CD4-positive, alpha-beta T cell (primary cell): ENCODE measurements at regions not wholly inside any gene's neighbourhood (a gene's known extent, or its start where the extent isn't known, plus 50 kb on each side); places are given as distances from the start of the nearest gene placed in this dataset.

Experiments
- ATAC-seq: fragments of 200-7000 bp; cut with Tn5 transposase; one replicate; pipeline ENCODE4 v1.10.0; 2022; ENCODE audit warnings: mild to moderate bottlenecking; ENCODE audit not compliant: poor library complexity
- CTCF ChIA-PET: fragments of 350-600 bp; sonication (Branson Sonifier 250); formaldehyde crosslinking; loops from one replicate; lab custom pipeline; 2021; ENCODE audit warnings: antibody characterized with exemption, inconsistent platforms; lab: Charles Lee
- POLR2A ChIA-PET: fragments of 350-600 bp; sonication (Branson Sonifier 250); formaldehyde crosslinking; loops from one replicate; lab custom pipeline; 2021; ENCODE audit warnings: antibody characterized with exemption, inconsistent platforms; lab: Charles Lee
- DNase-seq, 14 experiments: peaks; one replicate each; pipeline ENCODE4 v3.0.0-alpha.2; 2013 to 2020; ENCODE audit warnings: mixed read lengths in 2 of 14
- H3K27ac ChIP-seq, 2 donors: one replicate each; pipeline versions ENCODE4 v1.5.1 to v1.7.0; 2013; ENCODE audit warnings: low read length in 2 of 2, low read depth in 1 of 2, mild to moderate bottlenecking in 1 of 2
- H3K27me3 ChIP-seq, 2 experiments: 1 replicate in 1 of 2; 2 replicates in 1 of 2; pipeline versions ENCODE4 v1.6.1 to v1.7.0; 2013; ENCODE audit warnings: low read length in 2 of 2, control low read depth in 1 of 2, mild to moderate bottlenecking in 1 of 2, moderate library complexity in 1 of 2; ENCODE audit not compliant: insufficient read depth in 2 of 2, control insufficient read depth in 1 of 2
- H3K36me3 ChIP-seq: one replicate; pipeline ENCODE4 v1.6.1; 2013; ENCODE audit warnings: low read length, control low read depth; ENCODE audit not compliant: insufficient read depth
- H3K4me1 ChIP-seq: one replicate; pipeline ENCODE4 v1.6.1; 2013; ENCODE audit warnings: low read length, control low read depth; ENCODE audit not compliant: insufficient read depth
- H3K4me3 ChIP-seq: one replicate; pipeline ENCODE4 v1.5.1; 2013; ENCODE audit warnings: mild to moderate bottlenecking, low read length, moderate library complexity
- H3K9me3 ChIP-seq, 2 experiments: 1 replicate in 1 of 2; 2 replicates in 1 of 2; pipeline versions ENCODE4 v1.6.1 to v1.7.0; 2013; ENCODE audit warnings: low read length in 2 of 2, mild to moderate bottlenecking in 2 of 2, control low read depth in 1 of 2, moderate library complexity in 1 of 2; ENCODE audit not compliant: control insufficient read depth in 1 of 2, insufficient read depth in 1 of 2
- H3K27ac Mint-ChIP-seq: one replicate; pipeline ENCODE4 v1.8.0; 2020; ENCODE audit warnings: mixed read lengths
- H3K27me3 Mint-ChIP-seq: one replicate; pipeline ENCODE4 v1.8.0; 2021; ENCODE audit warnings: mixed read lengths
- H3K36me3 Mint-ChIP-seq: one replicate; pipeline ENCODE4 v1.8.0; 2021; ENCODE audit warnings: low read depth, mixed read lengths
- H3K4me1 Mint-ChIP-seq: one replicate; pipeline ENCODE4 v1.8.0; 2021; ENCODE audit warnings: low read depth, mixed read lengths
- H3K4me3 Mint-ChIP-seq: one replicate; pipeline ENCODE4 v1.8.0; 2020; ENCODE audit warnings: mild to moderate bottlenecking, mixed read lengths
- H3K9me3 Mint-ChIP-seq: one replicate; pipeline ENCODE4 v1.8.0; 2020; ENCODE audit warnings: mixed read lengths
- CTCF ChIP-seq: fragments of 200-600 bp; IDR thresholded peaks from one replicate; pipeline ENCODE4 v1.8.0; 2022; ENCODE audit warnings: antibody characterized with exemption, mild to moderate bottlenecking
- intact Hi-C, 2 experiments: fragments of 100-400 bp; cut with DNase I in 1 of 2; cut with micrococcal nuclease in 1 of 2; formaldehyde crosslinking; loops; one replicate each; pipeline versions ENCODE4 v1.15.1 to v1.9.0; 2023 to 2025; cut with DNase I, micrococcal nuclease

GRCh38 chr11:91791171-91791468 lies 433.5 kb upstream of the FAT3 start:
- H3K9me3 Mint-ChIP-seq = peaks cover 2% of the 10 kb centered on the region
- Histone ChIP-seq H3K4me3 (no peak overlapping the region), H3K27ac (no peak overlapping the region), H3K4me1 (no peaks in the 10 kb centered on the region), H3K9me3 (peaks cover 0 to 3% of the 10 kb centered on the region in 2 experiments), H3K36me3 (no peaks in the 10 kb centered on the region), H3K27me3 (no peaks in the 10 kb centered on the region)
- no peaks in the 10 kb centered on the region for H3K4me1 Mint-ChIP-seq
- H3K36me3 Mint-ChIP-seq = no peaks in the 10 kb centered on the region
- ATAC-seq (no peak), DNase-seq (no peak)
- intact Hi-C loops = no loop called here
- no peak for TF ChIP-seq CTCF
- ChIA-PET CTCF (no interaction called here), POLR2A (no interaction called here)
- H3K27me3 Mint-ChIP-seq = no peaks in the 10 kb centered on the region
- H3K27ac Mint-ChIP-seq = no peak overlapping the region
- H3K4me3 Mint-ChIP-seq = no peak overlapping the region

- TF ChIP-seq CTCF = no peak
- H3K9me3 Mint-ChIP-seq = peaks cover 2% of the 10 kb centered on the region
- H3K36me3 ChIP-seq = no peaks in the 10 kb centered on the region
These were observed 434.1 kb upstream of the FAT3 start for GRCh38 chr11:91790346-91791170.

GRCh38 chr11:91788764-91789163 lies 435.9 kb upstream of the FAT3 start:
- Histone ChIP-seq H3K27ac (no peak overlapping the region), H3K4me1 (no peaks in the 10 kb centered on the region), H3K36me3 (no peaks in the 10 kb centered on the region), H3K27me3 (no peaks in the 10 kb centered on the region), H3K9me3 (peaks cover 0 to 3% of the 10 kb centered on the region in 2 experiments), H3K4me3 (no peak overlapping the region)
- Mint-ChIP-seq H3K9me3 (peaks cover 2% of the 10 kb centered on the region), H3K4me3 (no peak overlapping the region), H3K27me3 (no peaks in the 10 kb centered on the region), H3K27ac (no peak overlapping the region), H3K36me3 (no peaks in the 10 kb centered on the region), H3K4me1 (no peaks in the 10 kb centered on the region)
- POLR2A ChIA-PET = no interaction called here
- ATAC-seq = no peak
- CTCF ChIA-PET = no interaction called here
- intact Hi-C loops = no loop called here
- TF ChIP-seq CTCF = no peak
- no peak for DNase-seq

More at GRCh38 chr11:91790346-91791170, 434.1 kb upstream of the FAT3 start:
- Histone ChIP-seq H3K4me3 (no peak overlapping the region), H3K4me1 (no peaks in the 10 kb centered on the region), H3K9me3 (peaks cover 0 to 3% of the 10 kb centered on the region in 2 experiments), H3K27ac (no peak overlapping the region), H3K27me3 (no peaks in the 10 kb centered on the region)
- Mint-ChIP-seq H3K27ac (no peak overlapping the region), H3K36me3 (no peaks in the 10 kb centered on the region), H3K4me3 (no peak overlapping the region), H3K4me1 (no peaks in the 10 kb centered on the region), H3K27me3 (no peaks in the 10 kb centered on the region)
- intact Hi-C loops = no loop called here
- ATAC-seq = no peak
- DNase-seq = no peak
- POLR2A ChIA-PET = no interaction called here
- CTCF ChIA-PET = no interaction called here
